ENCODE measurements at regions not wholly inside any gene's neighbourhood (a gene's known extent, or its start where the extent isn't known, plus 50 kb on each side); places are given as distances from the start of the nearest gene placed in this dataset.

- H3F3A ChIP-seq (ENCODE audit: control insufficient read depth, insufficient read depth) = no peaks in the 10 kb centered on the region
- no peaks in the 10 kb centered on the region for H3K9me2 ChIP-seq (replicated peaks; ENCODE audit: control insufficient read depth, low read length)
- no peak overlapping the region for H3K27ac ChIP-seq (ENCODE audit: low read depth, low read length)
- no peaks in the 10 kb centered on the region for H3K27me3 ChIP-seq (ENCODE audit: control insufficient read depth, low read length)
- H4K20me1 ChIP-seq (ENCODE audit: control insufficient read depth, insufficient read depth, low read depth, low read length) = no peaks in the 10 kb centered on the region
- H3K4me1 ChIP-seq (ENCODE audit: control insufficient read depth, low read length) = no peaks in the 10 kb centered on the region
- no peak for TF ChIP-seq CTCF (IDR thresholded peaks at IDR 0.05; ENCODE audit: low read depth, low read length, poor library complexity, severe bottlenecking)
- no peak for TF ChIP-seq EZH2phosphoT487 (IDR thresholded peaks at IDR 0.05; ENCODE audit: borderline replicate concordance, low read length)
- H3K4me2 ChIP-seq (ENCODE audit: low read length) = no peak overlapping the region
- H3K4me3 ChIP-seq (ENCODE audit: low read length) = no peak overlapping the region
- H3K79me2 ChIP-seq (ENCODE audit: control insufficient read depth, low read length) = no peaks in the 10 kb centered on the region
- no peaks in the 10 kb centered on the region; the same call in 1 of the 2 replicates for H3K9me3 ChIP-seq (ENCODE audit: control insufficient read depth, insufficient read depth, low read length)
- no peaks in the 10 kb centered on the region for H3K36me3 ChIP-seq (ENCODE audit: control insufficient read depth, low read length)
Observed at GRCh38 chr7:51665045-51665780, 348.6 kb upstream of the COBL start.

- H3K4me3 ChIP-seq (ENCODE audit: low read length) = no peak overlapping the region
- no peaks in the 10 kb centered on the region for H3K36me3 ChIP-seq (ENCODE audit: control insufficient read depth, low read length)
- no peak overlapping the region for H3K27ac ChIP-seq (ENCODE audit: low read depth, low read length)
- no peaks in the 10 kb centered on the region for H4K20me1 ChIP-seq (ENCODE audit: control insufficient read depth, insufficient read depth, low read depth, low read length)
- no peaks in the 10 kb centered on the region for H3K27me3 ChIP-seq (ENCODE audit: control insufficient read depth, low read length)
- no peaks in the 10 kb centered on the region for H3K4me1 ChIP-seq (ENCODE audit: control insufficient read depth, low read length)
- TF ChIP-seq CTCF (IDR thresholded peaks at IDR 0.05; ENCODE audit: low read depth, low read length, poor library complexity, severe bottlenecking) (no peak), EZH2phosphoT487 (IDR thresholded peaks at IDR 0.05; ENCODE audit: borderline replicate concordance, low read length) (no peak)
- no peak overlapping the region for H3K4me2 ChIP-seq (ENCODE audit: low read length)
- H3K9me3 ChIP-seq (ENCODE audit: control insufficient read depth, insufficient read depth, low read length) = no peaks in the 10 kb centered on the region; the same call in 1 of the 2 replicates
- no peaks in the 10 kb centered on the region for H3F3A ChIP-seq (ENCODE audit: control insufficient read depth, insufficient read depth)
- H3K79me2 ChIP-seq (ENCODE audit: control insufficient read depth, low read length) = no peaks in the 10 kb centered on the region
- no peaks in the 10 kb centered on the region for H3K9me2 ChIP-seq (replicated peaks; ENCODE audit: control insufficient read depth, low read length)
Observed at GRCh38 chr7:51660516-51660915, 343.9 kb upstream of the COBL start.

GRCh38 chr7:51658684-51659083 lies 342.1 kb upstream of the COBL start:
- no peaks in the 10 kb centered on the region for H3K27me3 ChIP-seq (ENCODE audit: control insufficient read depth, low read length)

More at GRCh38 chr7:51658684-51659083, 342.1 kb upstream of the COBL start:
- no peaks in the 10 kb centered on the region for H3K4me1 ChIP-seq (ENCODE audit: control insufficient read depth, low read length)
- H4K20me1 ChIP-seq (ENCODE audit: control insufficient read depth, insufficient read depth, low read depth, low read length) = no peaks in the 10 kb centered on the region
- H3F3A ChIP-seq (ENCODE audit: control insufficient read depth, insufficient read depth) = no peaks in the 10 kb centered on the region
- no peaks in the 10 kb centered on the region; the same call in 1 of the 2 replicates for H3K9me3 ChIP-seq (ENCODE audit: control insufficient read depth, insufficient read depth, low read length)
- H3K4me3 ChIP-seq (ENCODE audit: low read length) = no peak overlapping the region
- no peaks in the 10 kb centered on the region for H3K36me3 ChIP-seq (ENCODE audit: control insufficient read depth, low read length)
- no peaks in the 10 kb centered on the region for H3K79me2 ChIP-seq (ENCODE audit: control insufficient read depth, low read length)
- TF ChIP-seq EZH2phosphoT487 (IDR thresholded peaks at IDR 0.05; ENCODE audit: borderline replicate concordance, low read length) (no peak), CTCF (IDR thresholded peaks at IDR 0.05; ENCODE audit: low read depth, low read length, poor library complexity, severe bottlenecking) (no peak)
- H3K27ac ChIP-seq (ENCODE audit: low read depth, low read length) = no peak overlapping the region
- no peak overlapping the region for H3K4me2 ChIP-seq (ENCODE audit: low read length)
- H3K9me2 ChIP-seq (replicated peaks; ENCODE audit: control insufficient read depth, low read length) = no peaks in the 10 kb centered on the region

Measured in DOHH2 (cell line).